MM.1S (cell line): ENCODE measurements at regions not wholly inside any gene's neighbourhood (a gene's known extent, or its start where the extent isn't known, plus 50 kb on each side); places are given as distances from the start of the nearest gene placed in this dataset.

ENCODE experiments used
- DNase-seq: peaks from one replicate; pipeline ENCODE4 v3.0.0-alpha.2; 2015
- H2AFZ ChIP-seq: fragments of 300-600 bp; sonication (generic); 2 replicates; pipeline ENCODE4 v1.6.0; 2016; ENCODE audit warnings: antibody characterized with exemption, low read length
- H3F3A ChIP-seq: fragments of 300-600 bp; sonication (generic); 2 replicates; pipeline ENCODE4 v1.6.1; 2016; ENCODE audit warnings: mild to moderate bottlenecking, antibody characterized with exemption, low read length, moderate library complexity, mixed read lengths; ENCODE audit not compliant: insufficient read depth
- H3K27ac ChIP-seq: fragments of 300-600 bp; sonication (generic); 2 replicates; pipeline ENCODE4 v1.5.1; 2016; ENCODE audit warnings: mild to moderate bottlenecking, low read length
- H3K27me3 ChIP-seq: fragments of 300-600 bp; sonication (generic); replicated peaks from 2 replicates; pipeline ENCODE4 v1.6.0; 2016; ENCODE audit warnings: low read length; ENCODE audit not compliant: insufficient read depth
- H3K36me3 ChIP-seq: fragments of 300-600 bp; sonication (generic); replicated peaks from 2 replicates; pipeline ENCODE4 v1.6.1; 2016; ENCODE audit warnings: mild to moderate bottlenecking, low read length, mixed read lengths; ENCODE audit not compliant: insufficient read depth
- H3K4me1 ChIP-seq: fragments of 300-600 bp; sonication (generic); 2 replicates; pipeline ENCODE4 v1.6.1; 2016; ENCODE audit warnings: low read length, mixed read lengths
- H3K4me2 ChIP-seq: fragments of 300-600 bp; sonication (generic); 2 replicates; pipeline ENCODE4 v1.6.0; 2016; ENCODE audit warnings: low read depth, low read length
- H3K4me3 ChIP-seq: fragments of 300-600 bp; sonication (generic); 2 replicates; pipeline ENCODE4 v1.5.1; 2016; ENCODE audit warnings: low read length, mixed read lengths
- H3K79me2 ChIP-seq: fragments of 300-600 bp; sonication (generic); 2 replicates; pipeline ENCODE4 v1.6.1; 2016; ENCODE audit warnings: mixed run types, low read length, mixed read lengths
- H3K9ac ChIP-seq: fragments of 300-600 bp; sonication (generic); 2 replicates; pipeline ENCODE4 v1.6.1; 2016; ENCODE audit warnings: low read length, mixed read lengths
- H3K9me2 ChIP-seq: fragments of 300-600 bp; sonication (generic); replicated peaks from 2 replicates; pipeline ENCODE4 v1.6.1; 2016; ENCODE audit warnings: mild to moderate bottlenecking, low read length, mixed read lengths; ENCODE audit not compliant: insufficient read depth
- H3K9me3 ChIP-seq: fragments of 300-600 bp; sonication (generic); replicated peaks from 2 replicates; pipeline ENCODE4 v1.6.1; 2016; ENCODE audit warnings: mild to moderate bottlenecking, low read length, mixed read lengths; ENCODE audit not compliant: insufficient read depth
- H4K20me1 ChIP-seq: fragments of 300-600 bp; sonication (generic); 2 replicates; pipeline ENCODE4 v1.6.1; 2016; ENCODE audit warnings: mild to moderate bottlenecking, low read length, moderate library complexity, mixed read lengths; ENCODE audit not compliant: insufficient read depth
- CTCF ChIP-seq: fragments of 300-600 bp; sonication (generic); IDR thresholded peaks from 2 replicates; pipeline ENCODE4 v1.5.1; 2016; ENCODE audit warnings: antibody characterized with exemption, low read length, mixed read lengths
- EZH2 ChIP-seq: fragments of 300-600 bp; sonication (generic); optimal IDR thresholded peaks from 2 replicates; pipeline ENCODE3; 2017; ENCODE audit warnings: low read depth, mild to moderate bottlenecking, antibody characterized with exemption, low read length, mixed read lengths
- EZH2phosphoT487 ChIP-seq: fragments of 300-600 bp; sonication (generic); IDR thresholded peaks from 2 replicates; pipeline ENCODE4 v1.6.1; 2018; ENCODE audit warnings: antibody characterized with exemption, low read length

- Histone ChIP-seq H3K9me3 (no peaks in the 10 kb centered on the region), H3K4me2 (no peak overlapping the region), H3F3A (no peaks in the 10 kb centered on the region), H3K79me2 (no peaks in the 10 kb centered on the region), H3K9me2 (no peaks in the 10 kb centered on the region), H3K27me3 (no peaks in the 10 kb centered on the region), H3K4me3 (no peak overlapping the region), H2AFZ (no peak overlapping the region), H4K20me1 (no peaks in the 10 kb centered on the region), H3K9ac (no peak overlapping the region), H3K27ac (no peak overlapping the region), H3K36me3 (no peaks in the 10 kb centered on the region), H3K4me1 (no peaks in the 10 kb centered on the region)
- TF ChIP-seq CTCF, result no peak
- no peak for TF ChIP-seq EZH2phosphoT487
- no peak for TF ChIP-seq EZH2
- no peak for DNase-seq
Observed at GRCh38 chr5:71934322-71934721, 173.0 kb upstream of the MAP1B start.

- no peak for DNase-seq
- no peak overlapping the region for H2AFZ ChIP-seq
- no peaks in the 10 kb centered on the region for H3K4me1 ChIP-seq
- no peak overlapping the region for H3K4me2 ChIP-seq
- TF ChIP-seq EZH2phosphoT487, result no peak
- no peaks in the 10 kb centered on the region for H3K27me3 ChIP-seq
- no peaks in the 10 kb centered on the region for H3K79me2 ChIP-seq
- no peaks in the 10 kb centered on the region for H3F3A ChIP-seq
- H3K9ac ChIP-seq, result no peak overlapping the region
- H4K20me1 ChIP-seq, result no peaks in the 10 kb centered on the region
- no peaks in the 10 kb centered on the region for H3K9me3 ChIP-seq
- no peaks in the 10 kb centered on the region for H3K9me2 ChIP-seq
- no peak overlapping the region for H3K4me3 ChIP-seq
- no peaks in the 10 kb centered on the region for H3K36me3 ChIP-seq
- no peak overlapping the region for H3K27ac ChIP-seq
Observed at GRCh38 chr5:71937921-71938698, 169.2 kb upstream of the MAP1B start.

- no peak overlapping the region for H2AFZ ChIP-seq
- H3K79me2 ChIP-seq, result no peaks in the 10 kb centered on the region
- H3K9me2 ChIP-seq, result no peaks in the 10 kb centered on the region
- H3K27me3 ChIP-seq, result no peaks in the 10 kb centered on the region
- H3K4me2 ChIP-seq, result no peak overlapping the region
- H3K27ac ChIP-seq, result no peak overlapping the region
- no peaks in the 10 kb centered on the region for H3K4me1 ChIP-seq
- H3F3A ChIP-seq, result no peaks in the 10 kb centered on the region
- no peak overlapping the region for H3K9ac ChIP-seq
- no peaks in the 10 kb centered on the region for H4K20me1 ChIP-seq
- H3K9me3 ChIP-seq, result no peaks in the 10 kb centered on the region
- no peaks in the 10 kb centered on the region for H3K36me3 ChIP-seq
- H3K4me3 ChIP-seq, result no peak overlapping the region
- DNase-seq, result no peak
- TF ChIP-seq EZH2phosphoT487 (no peak), CTCF (no peak), EZH2 (no peak)
Observed at GRCh38 chr5:71938895-71939294, 168.4 kb upstream of the MAP1B start.

GRCh38 chr5:71939452-71940230 lies 167.6 kb upstream of the MAP1B start:
- Histone ChIP-seq H3K9ac (no peak overlapping the region), H3K36me3 (no peaks in the 10 kb centered on the region), H3F3A (no peaks in the 10 kb centered on the region), H2AFZ (no peak overlapping the region), H3K4me3 (no peak overlapping the region), H3K4me1 (no peaks in the 10 kb centered on the region), H4K20me1 (no peaks in the 10 kb centered on the region), H3K4me2 (no peak overlapping the region), H3K27ac (no peak overlapping the region), H3K9me2 (no peaks in the 10 kb centered on the region), H3K27me3 (no peaks in the 10 kb centered on the region), H3K9me3 (no peaks in the 10 kb centered on the region), H3K79me2 (no peaks in the 10 kb centered on the region)
- DNase-seq, result no peak
- TF ChIP-seq CTCF (no peak), EZH2 (no peak), EZH2phosphoT487 (no peak)
